ENCODE measurements at regions not wholly inside any gene's neighbourhood (a gene's known extent, or its start where the extent isn't known, plus 50 kb on each side); places are given as distances from the start of the nearest gene placed in this dataset.

GRCh38 chrX:137999552-137999951 lies 433.6 kb downstream of the ZIC3 start:
- no peak for TF ChIP-seq EZH2 (IDR thresholded peaks at IDR 0.05; ENCODE audit: low read length, missing control alignments)
- TF ChIP-seq, protein P1, sequence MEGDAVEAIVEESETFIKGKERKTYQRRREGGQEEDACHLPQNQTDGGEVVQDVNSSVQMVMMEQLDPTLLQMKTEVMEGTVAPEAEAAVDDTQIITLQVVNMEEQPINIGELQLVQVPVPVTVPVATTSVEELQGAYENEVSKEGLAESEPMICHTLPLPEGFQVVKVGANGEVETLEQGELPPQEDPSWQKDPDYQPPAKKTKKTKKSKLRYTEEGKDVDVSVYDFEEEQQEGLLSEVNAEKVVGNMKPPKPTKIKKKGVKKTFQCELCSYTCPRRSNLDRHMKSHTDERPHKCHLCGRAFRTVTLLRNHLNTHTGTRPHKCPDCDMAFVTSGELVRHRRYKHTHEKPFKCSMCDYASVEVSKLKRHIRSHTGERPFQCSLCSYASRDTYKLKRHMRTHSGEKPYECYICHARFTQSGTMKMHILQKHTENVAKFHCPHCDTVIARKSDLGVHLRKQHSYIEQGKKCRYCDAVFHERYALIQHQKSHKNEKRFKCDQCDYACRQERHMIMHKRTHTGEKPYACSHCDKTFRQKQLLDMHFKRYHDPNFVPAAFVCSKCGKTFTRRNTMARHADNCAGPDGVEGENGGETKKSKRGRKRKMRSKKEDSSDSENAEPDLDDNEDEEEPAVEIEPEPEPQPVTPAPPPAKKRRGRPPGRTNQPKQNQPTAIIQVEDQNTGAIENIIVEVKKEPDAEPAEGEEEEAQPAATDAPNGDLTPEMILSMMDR (conservative IDR thresholded peaks at IDR 0.05 in 1 of 2, IDR thresholded peaks at IDR 0.05 in 1 of 2; ENCODE audit: low read depth in 1 of 2, low read length in 2 of 2), result no peak

Measured in fibroblast of lung (primary cell).